Tibial nerve (tissue), 4 donors: ENCODE measurements at regions not wholly inside any gene's neighbourhood (a gene's known extent, or its start where the extent isn't known, plus 50 kb on each side); places are given as distances from the start of the nearest gene placed in this dataset.

Experiments used
- DNase-seq, 2 donors: peaks; one replicate each; pipeline ENCODE4 v3.0.0-alpha.2; 2019; ENCODE audit warnings: low spot score in 2 of 2
- H3K27ac ChIP-seq, 4 donors: fragments of 200-600 bp; sonication (generic) in 3 of 4; one replicate each; pipeline ENCODE4 v1.5.1; 2017 to 2019; ENCODE audit warnings: mild to moderate bottlenecking in 1 of 4
- H3K27me3 ChIP-seq, 2 donors: fragments of 200-600 bp; sonication (generic) in 1 of 2; one replicate each; pipeline versions ENCODE4 v1.5.1 to v1.6.0; 2017 to 2019
- H3K36me3 ChIP-seq, 3 donors: fragments of 200-600 bp; sonication (generic); one replicate each; pipeline ENCODE4 v1.5.1; 2018 to 2019
- H3K4me1 ChIP-seq, 4 donors: fragments of 200-600 bp; sonication (generic) in 3 of 4; one replicate each; pipeline ENCODE4 v1.5.1; 2017 to 2019
- H3K4me3 ChIP-seq, 4 donors: fragments of 200-600 bp; sonication (generic) in 3 of 4; one replicate each; pipeline ENCODE4 v1.5.1; 2017 to 2019; ENCODE audit warnings: mild to moderate bottlenecking in 1 of 4, moderate library complexity in 1 of 4
- H3K9me3 ChIP-seq, 4 donors: fragments of 200-600 bp; sonication (generic) in 3 of 4; one replicate each; pipeline ENCODE4 v1.5.1; 2017 to 2019
- EP300 ChIP-seq, 2 donors: sonication (generic); formaldehyde crosslinking; IDR thresholded peaks; one replicate each; pipeline ENCODE4 v1.6.1; 2017; ENCODE audit warnings: antibody characterized with exemption in 2 of 2, mild to moderate bottlenecking in 1 of 2
- POLR2A ChIP-seq, 2 donors: fragments of 450-650 bp; IDR thresholded peaks; one replicate each; pipeline ENCODE4 v1.6.1; 2017; ENCODE audit warnings: antibody characterized with exemption in 2 of 2, mild to moderate bottlenecking in 2 of 2, moderate library complexity in 2 of 2
- WGBS, 2 donors: methylation state at CpG; one replicate each; pipeline ENCODE4 v1.1.5; 2018; 5-methylcytosine and 5-hydroxymethylcytosine counted together
- TF ChIP-seq, protein P1 (sequence below), 5 experiments: fragments of 200-600 bp in 3 of 5; fragments of 450-650 bp in 2 of 5; sonication (generic) in 3 of 5; IDR thresholded peaks; one replicate each; pipeline ENCODE4 v1.5.1; 2016 to 2019; ENCODE audit warnings: antibody characterized with exemption in 5 of 5, mild to moderate bottlenecking in 3 of 5, moderate library complexity in 2 of 5

DNA sequence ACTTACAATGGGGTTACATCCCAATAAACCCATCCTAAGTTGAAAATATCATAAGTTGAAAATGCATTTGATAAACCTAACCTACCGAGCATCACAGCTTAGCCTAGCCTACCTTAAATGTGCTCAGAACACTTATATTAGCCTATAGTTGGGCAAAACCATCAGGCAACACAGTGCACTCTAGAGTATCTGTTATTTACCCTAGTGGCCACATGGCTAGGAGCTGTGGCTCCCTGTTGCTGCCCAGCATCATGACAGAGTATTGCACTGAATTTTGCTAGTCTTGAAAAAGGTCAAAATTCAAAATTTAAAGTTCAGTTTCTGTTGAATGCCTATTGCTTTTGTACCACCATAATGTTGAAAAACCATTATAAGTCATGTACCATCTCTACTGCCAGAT lies 482.7 kb upstream of the ZEB2 start:
- 91 to 100% methylated on average over 1 of the region's 1 CpG for WGBS, 2 donors
- H3K4me3 ChIP-seq = no peak overlapping the region
- H3K27me3 ChIP-seq = no peaks in the 10 kb centered on the region
- TF ChIP-seq EP300 (IDR thresholded peaks at IDR 0.05) (no peak), POLR2A (IDR thresholded peaks at IDR 0.05) (no peak)
- TF ChIP-seq, protein P1, sequence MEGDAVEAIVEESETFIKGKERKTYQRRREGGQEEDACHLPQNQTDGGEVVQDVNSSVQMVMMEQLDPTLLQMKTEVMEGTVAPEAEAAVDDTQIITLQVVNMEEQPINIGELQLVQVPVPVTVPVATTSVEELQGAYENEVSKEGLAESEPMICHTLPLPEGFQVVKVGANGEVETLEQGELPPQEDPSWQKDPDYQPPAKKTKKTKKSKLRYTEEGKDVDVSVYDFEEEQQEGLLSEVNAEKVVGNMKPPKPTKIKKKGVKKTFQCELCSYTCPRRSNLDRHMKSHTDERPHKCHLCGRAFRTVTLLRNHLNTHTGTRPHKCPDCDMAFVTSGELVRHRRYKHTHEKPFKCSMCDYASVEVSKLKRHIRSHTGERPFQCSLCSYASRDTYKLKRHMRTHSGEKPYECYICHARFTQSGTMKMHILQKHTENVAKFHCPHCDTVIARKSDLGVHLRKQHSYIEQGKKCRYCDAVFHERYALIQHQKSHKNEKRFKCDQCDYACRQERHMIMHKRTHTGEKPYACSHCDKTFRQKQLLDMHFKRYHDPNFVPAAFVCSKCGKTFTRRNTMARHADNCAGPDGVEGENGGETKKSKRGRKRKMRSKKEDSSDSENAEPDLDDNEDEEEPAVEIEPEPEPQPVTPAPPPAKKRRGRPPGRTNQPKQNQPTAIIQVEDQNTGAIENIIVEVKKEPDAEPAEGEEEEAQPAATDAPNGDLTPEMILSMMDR (IDR thresholded peaks at IDR 0.05) = no peak
- DNase-seq = no peak
- H3K36me3 ChIP-seq = no peaks in the 10 kb centered on the region
- H3K27ac ChIP-seq = no peak overlapping the region
- H3K9me3 ChIP-seq = no peaks in the 10 kb centered on the region
- peaks cover 0 to 21% (median under 1%) of the 10 kb centered on the region in 4 donors for H3K4me1 ChIP-seq

DNA sequence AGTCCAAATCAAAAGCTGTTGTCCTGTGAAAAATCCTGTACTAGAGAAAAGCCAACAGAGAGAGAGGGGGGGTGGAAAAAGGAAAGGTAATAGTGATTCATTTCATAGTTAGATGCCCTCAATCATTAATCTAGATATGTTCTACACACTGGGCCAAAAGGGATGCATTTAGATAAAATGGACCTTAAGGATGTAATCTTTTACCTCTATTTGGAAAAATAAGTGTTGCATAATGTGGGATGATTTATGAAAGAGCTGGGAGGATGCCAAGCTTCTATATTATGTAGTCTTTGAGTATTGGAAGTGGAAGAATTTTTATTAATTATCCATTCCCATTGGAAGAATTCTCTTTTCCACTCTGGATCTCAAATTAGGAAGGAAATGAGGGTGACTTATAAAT lies 480.5 kb upstream of the ZEB2 start:
- H3K27ac ChIP-seq = no peak overlapping the region
- H3K27me3 ChIP-seq = no peaks in the 10 kb centered on the region
- DNase-seq = no peak
- no peaks in the 10 kb centered on the region for H3K36me3 ChIP-seq
- no peak overlapping the region for H3K4me3 ChIP-seq
- TF ChIP-seq, protein P1 (IDR thresholded peaks at IDR 0.05) = no peak
- no peak for TF ChIP-seq POLR2A (IDR thresholded peaks at IDR 0.05)
- TF ChIP-seq EP300 (IDR thresholded peaks at IDR 0.05) = no peak
- peaks cover 0 to 20% (median 0%) of the 10 kb centered on the region in 4 donors for H3K4me1 ChIP-seq
- no peaks in the 10 kb centered on the region for H3K9me3 ChIP-seq

DNA sequence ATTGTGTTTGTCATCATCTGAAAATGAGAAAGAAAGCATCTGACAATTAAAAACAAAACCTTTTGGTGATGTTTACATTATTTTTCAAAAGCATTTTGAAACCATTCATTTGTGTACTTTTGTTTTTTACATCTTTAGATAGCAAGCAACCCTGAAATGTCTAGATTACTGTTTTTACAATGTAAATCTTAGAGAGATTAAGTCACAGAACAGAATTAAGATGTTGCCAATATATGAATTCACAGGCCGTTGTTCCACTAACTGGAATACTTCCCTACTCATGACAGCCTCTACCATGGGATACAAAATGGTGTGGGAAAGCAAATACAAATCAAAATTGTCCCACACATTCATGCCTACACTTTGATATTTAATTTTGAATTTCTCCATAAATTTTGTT lies 480.0 kb upstream of the ZEB2 start:
- no peak overlapping the region for H3K4me3 ChIP-seq
- peak overlapping the region in 1 of 4 donors; percentile 43 for H3K27ac ChIP-seq
- TF ChIP-seq EP300 (IDR thresholded peaks at IDR 0.05) (no peak), POLR2A (IDR thresholded peaks at IDR 0.05) (no peak)
- TF ChIP-seq, protein P1 (IDR thresholded peaks at IDR 0.05) = no peak
- H3K36me3 ChIP-seq = no peaks in the 10 kb centered on the region
- DNase-seq = no peak
- no peaks in the 10 kb centered on the region for H3K27me3 ChIP-seq
- WGBS, 2 donors = 52 to 78% methylated on average over 1 of the region's 1 CpG
- peaks cover 0 to 20% (median 0%) of the 10 kb centered on the region in 4 donors for H3K4me1 ChIP-seq
- H3K9me3 ChIP-seq = no peaks in the 10 kb centered on the region

DNA sequence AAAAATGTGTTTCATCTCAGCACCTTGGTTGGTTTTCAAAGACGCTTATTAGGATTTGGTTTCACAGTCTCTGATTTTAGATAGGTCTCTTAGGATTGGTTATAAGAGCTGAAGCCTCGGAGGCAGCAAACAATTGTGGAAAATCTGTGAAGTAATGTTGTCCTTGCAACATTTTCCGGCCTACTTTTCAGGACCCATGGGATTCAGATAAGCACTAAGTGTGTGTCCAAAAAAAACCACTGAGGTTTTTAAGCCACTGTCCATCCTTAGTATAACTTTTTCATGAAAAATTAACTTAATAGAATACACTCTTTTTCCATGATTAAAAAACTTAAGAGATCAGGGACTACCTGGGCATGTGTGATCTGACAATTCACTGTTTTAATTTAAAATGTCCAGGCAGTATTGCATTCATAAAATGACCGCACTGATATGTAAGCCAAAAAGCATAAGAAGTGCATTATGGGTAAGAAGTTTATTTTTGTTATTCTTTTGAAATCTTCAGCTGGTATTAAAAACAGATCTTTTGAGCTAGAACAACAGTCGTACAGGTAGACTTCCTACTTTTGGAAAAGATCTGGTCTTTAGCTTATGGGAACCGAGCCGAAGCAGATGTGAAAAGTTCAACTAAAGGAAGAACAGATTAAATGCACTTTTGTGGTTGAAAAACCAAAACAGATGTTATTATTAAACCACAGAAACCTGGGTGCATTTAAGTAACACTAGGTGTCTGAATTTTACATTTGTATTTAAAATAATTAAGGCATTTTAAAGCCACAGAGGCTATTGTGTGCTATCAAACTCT lies 479.4 kb upstream of the ZEB2 start:
- Histone ChIP-seq H3K27ac (peak overlapping the region in 2 of 4 donors; percentile 43 to 54), H3K27me3 (no peaks in the 10 kb centered on the region), H3K36me3 (no peaks in the 10 kb centered on the region), H3K4me1 (peaks cover 0 to 20% (median 0%) of the 10 kb centered on the region in 4 donors), H3K4me3 (no peak overlapping the region), H3K9me3 (no peaks in the 10 kb centered on the region)
- peak in 1 of 2 donors; percentile 35 for DNase-seq
- WGBS, 2 donors = 51 to 61% methylated on average over 7 of the region's 7 CpGs
- TF ChIP-seq, protein P1 (IDR thresholded peaks at IDR 0.05) = no peak
- TF ChIP-seq POLR2A (IDR thresholded peaks at IDR 0.05) (no peak), EP300 (IDR thresholded peaks at IDR 0.05) (peak; percentile 40 to 62)

DNA sequence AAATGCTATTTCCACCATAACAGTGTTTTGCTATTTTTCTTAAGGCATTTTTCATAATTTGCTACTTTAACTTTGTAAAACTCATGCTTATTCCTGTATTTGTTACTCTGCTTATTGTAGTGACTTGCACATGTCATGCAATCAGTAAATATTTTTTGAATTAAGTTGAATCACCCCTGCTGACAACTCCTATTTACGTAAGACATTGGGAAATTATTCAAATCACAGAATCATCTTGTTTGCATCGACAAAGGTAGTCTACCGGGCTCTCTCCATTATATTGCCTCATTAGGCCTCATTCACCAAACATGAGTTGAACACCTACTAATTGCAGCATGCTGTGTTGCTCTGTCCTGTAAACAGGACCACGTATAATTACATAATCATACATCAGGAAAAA lies 478.5 kb upstream of the ZEB2 start:
- Histone ChIP-seq H3K4me1 (peaks cover 0 to 20% (median 0%) of the 10 kb centered on the region in 4 donors), H3K9me3 (no peaks in the 10 kb centered on the region), H3K36me3 (no peaks in the 10 kb centered on the region), H3K27me3 (no peaks in the 10 kb centered on the region), H3K4me3 (no peak overlapping the region), H3K27ac (peak overlapping the region in 2 of 4 donors; percentile 43 to 54)
- 68 to 73% methylated on average over 4 of the region's 4 CpGs for WGBS, 2 donors
- TF ChIP-seq POLR2A (IDR thresholded peaks at IDR 0.05) = no peak
- no peak for DNase-seq
